ENCODE measurements at regions not wholly inside any gene's neighbourhood (a gene's known extent, or its start where the extent isn't known, plus 50 kb on each side); places are given as distances from the start of the nearest gene placed in this dataset.

- intact Hi-C loops (cut with DNase I) = no loop called here
- no peaks in the 10 kb centered on the region for H3K9me3 ChIP-seq
- TF ChIP-seq CTCF (IDR thresholded peaks at IDR 0.05) = no peak
- no peak for DNase-seq (ENCODE audit: low spot score in 2 of 2)
- H3K4me1 ChIP-seq = no peaks in the 10 kb centered on the region
- no peaks in the 10 kb centered on the region for H3K27me3 ChIP-seq
- H3K36me3 ChIP-seq = no peaks in the 10 kb centered on the region
- no peak overlapping the region for H3K27ac ChIP-seq
- no peak overlapping the region for H3K4me3 ChIP-seq
Observed at GRCh38 chr5:19322716-19323485, 665.1 kb downstream of the CDH18 start.

GRCh38 chr5:19334278-19334677 lies 653.7 kb downstream of the CDH18 start:
- Histone ChIP-seq H3K9me3 (no peaks in the 10 kb centered on the region), H3K27ac (no peak overlapping the region), H3K4me1 (no peaks in the 10 kb centered on the region), H3K27me3 (no peaks in the 10 kb centered on the region), H3K36me3 (no peaks in the 10 kb centered on the region), H3K4me3 (no peak overlapping the region)
- intact Hi-C loops (cut with DNase I) = no loop called here
- no peak for TF ChIP-seq CTCF (IDR thresholded peaks at IDR 0.05)
- DNase-seq (ENCODE audit: low spot score in 2 of 2) = no peak

- TF ChIP-seq CTCF (IDR thresholded peaks at IDR 0.05) = no peak
- Histone ChIP-seq H3K4me3 (no peak overlapping the region), H3K36me3 (no peaks in the 10 kb centered on the region), H3K4me1 (no peaks in the 10 kb centered on the region), H3K27me3 (no peaks in the 10 kb centered on the region), H3K9me3 (peaks cover 0 to 4% of the 10 kb centered on the region in 2 donors), H3K27ac (no peak overlapping the region)
- DNase-seq (ENCODE audit: low spot score in 2 of 2) = no peak
- intact Hi-C loops (cut with DNase I) = no loop called here
Observed at GRCh38 chr5:19342942-19343341, 645.1 kb downstream of the CDH18 start.

- H3K9me3 ChIP-seq = no peaks in the 10 kb centered on the region
- intact Hi-C loops (cut with DNase I) = no loop called here
- no peak overlapping the region for H3K4me3 ChIP-seq
- H3K27me3 ChIP-seq = no peaks in the 10 kb centered on the region
- TF ChIP-seq CTCF (IDR thresholded peaks at IDR 0.05) = no peak
- no peak overlapping the region for H3K27ac ChIP-seq
- H3K4me1 ChIP-seq = no peaks in the 10 kb centered on the region
- H3K36me3 ChIP-seq = no peaks in the 10 kb centered on the region
- DNase-seq (ENCODE audit: low spot score in 2 of 2) = no peak
Observed at GRCh38 chr5:19352120-19352519, 635.9 kb downstream of the CDH18 start.

- no peak for DNase-seq (ENCODE audit: low spot score in 2 of 2)
- H3K27ac ChIP-seq = no peak overlapping the region
- no peaks in the 10 kb centered on the region for H3K4me1 ChIP-seq
- TF ChIP-seq CTCF (IDR thresholded peaks at IDR 0.05) = no peak
- intact Hi-C loops (cut with DNase I) = no loop called here
- H3K9me3 ChIP-seq = no peaks in the 10 kb centered on the region
- H3K36me3 ChIP-seq = no peaks in the 10 kb centered on the region
- H3K27me3 ChIP-seq = no peaks in the 10 kb centered on the region
- H3K4me3 ChIP-seq = no peak overlapping the region
Observed at GRCh38 chr5:19369048-19369447, 619.0 kb downstream of the CDH18 start.

GRCh38 chr5:19369561-19369960 lies 618.4 kb downstream of the CDH18 start:
- no peaks in the 10 kb centered on the region for H3K36me3 ChIP-seq
- intact Hi-C loops (cut with DNase I) = no loop called here
- no peak for DNase-seq (ENCODE audit: low spot score in 2 of 2)
- TF ChIP-seq CTCF (IDR thresholded peaks at IDR 0.05) = no peak
- H3K4me3 ChIP-seq = no peak overlapping the region
- H3K4me1 ChIP-seq = no peaks in the 10 kb centered on the region
- no peaks in the 10 kb centered on the region for H3K9me3 ChIP-seq
- no peaks in the 10 kb centered on the region for H3K27me3 ChIP-seq
- no peak overlapping the region for H3K27ac ChIP-seq
